GM19455 (cell line): ENCODE measurements at regions not wholly inside any gene's neighbourhood (a gene's known extent, or its start where the extent isn't known, plus 50 kb on each side); places are given as distances from the start of the nearest gene placed in this dataset.
A peak's percentile ranks its signal among the peaks of the same experiment; 100 is the strongest.

Experiments
- ATAC-seq: cut with Tn5 transposase; IDR thresholded peaks from one replicate; pipeline ENCODE4 v1.9.1; 2021; ENCODE audit not compliant: unreplicated experiment

GRCh38 chr2:38207168-38207567, 131.2 kb upstream of the CYP1B1 start:
- ATAC-seq = no peak

DNA sequence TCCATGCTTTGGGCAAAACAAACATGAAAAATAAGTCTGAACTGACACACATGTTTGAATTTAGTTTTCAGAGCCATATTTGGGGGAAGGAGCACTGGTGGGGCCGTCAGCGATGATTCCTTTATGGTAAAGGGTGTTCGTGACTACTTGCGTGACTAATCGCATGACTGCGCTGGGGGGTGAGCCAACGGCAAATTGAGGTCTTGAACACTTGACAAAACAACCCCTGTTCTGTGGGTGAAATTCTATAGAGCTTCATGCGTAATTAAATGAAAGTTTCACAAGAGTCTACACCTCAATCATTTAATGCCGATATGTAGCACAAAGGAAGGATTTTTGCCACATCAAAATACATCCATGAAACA, 127.5 kb upstream of the CYP1B1 start:
- no peak for ATAC-seq

DNA sequence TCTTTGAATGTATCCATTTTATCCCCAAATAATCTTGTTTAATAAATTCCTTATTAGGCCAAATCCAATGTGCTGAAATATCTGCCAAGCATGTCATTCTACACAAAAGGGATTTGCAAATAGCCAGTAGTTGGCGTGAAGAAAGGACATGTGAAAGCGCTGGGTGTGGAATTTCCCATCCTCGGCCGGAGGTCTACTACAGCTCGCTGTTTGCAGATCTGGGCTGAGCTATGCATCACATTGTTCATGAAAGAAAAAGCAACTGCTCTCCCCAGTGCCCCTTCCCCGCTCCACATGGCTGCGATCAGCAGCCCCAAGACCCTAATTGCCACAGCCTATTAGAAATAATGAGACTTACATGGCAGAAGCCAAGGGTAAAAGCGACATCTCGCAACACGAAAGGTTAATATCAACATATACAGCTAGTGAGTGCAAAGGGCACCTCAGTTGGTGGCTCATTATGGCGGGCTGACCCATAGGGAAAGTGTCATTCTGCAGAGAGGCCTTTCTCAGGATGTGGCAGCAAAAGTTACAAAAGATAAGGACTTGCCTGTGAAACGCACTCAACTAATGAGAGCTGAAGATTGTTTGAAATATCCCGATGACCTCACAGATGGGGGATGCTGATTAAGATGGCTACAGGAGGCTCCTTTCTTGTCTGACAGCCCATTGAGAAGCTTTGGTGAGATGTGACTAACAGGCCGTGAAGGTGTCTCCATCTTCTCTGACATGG, 126.9 kb upstream of the CYP1B1 start:
- ATAC-seq = no peak

DNA sequence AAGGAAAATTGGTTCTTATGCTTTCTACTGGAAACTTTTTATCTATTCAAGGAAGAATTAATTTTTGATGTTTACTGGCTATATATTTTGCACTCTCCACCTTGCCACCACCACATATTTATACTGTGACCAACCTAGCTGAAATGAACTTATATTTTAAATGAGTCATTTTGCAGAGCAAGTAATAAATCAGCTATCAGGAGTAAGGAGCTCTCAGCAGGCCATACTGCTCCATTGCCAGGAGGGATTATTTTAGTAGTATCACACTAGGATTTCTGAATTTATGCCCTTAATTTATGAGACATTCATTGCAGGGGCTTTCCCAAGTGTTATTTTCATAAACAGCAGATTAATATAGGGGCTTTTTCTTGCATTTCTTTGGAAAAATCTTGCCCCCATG, 125.8 kb upstream of the CYP1B1 start:
- no peak for ATAC-seq

GRCh38 chr2:38200598-38200997, 124.6 kb upstream of the CYP1B1 start:
- no peak for ATAC-seq

DNA sequence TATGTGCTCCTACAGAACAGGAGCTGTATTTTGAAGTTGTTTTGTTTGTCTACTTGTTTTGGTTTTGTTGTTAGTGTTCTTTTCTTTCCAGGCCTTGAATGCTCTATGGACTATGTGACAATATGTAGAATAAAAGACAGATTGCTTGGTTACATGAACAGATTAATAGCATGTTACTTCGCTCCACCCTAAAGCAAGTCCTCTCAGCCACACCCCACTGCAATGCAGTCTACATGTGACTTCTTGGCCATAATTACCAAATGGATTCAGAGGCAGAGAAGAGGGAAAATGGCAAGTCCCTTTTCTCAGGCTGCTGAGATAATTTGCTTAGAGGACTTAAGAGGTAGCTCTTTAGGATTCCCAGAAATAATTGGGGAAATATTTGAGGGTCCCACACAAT, 123.2 kb upstream of the CYP1B1 start:
- ATAC-seq = no peak

DNA sequence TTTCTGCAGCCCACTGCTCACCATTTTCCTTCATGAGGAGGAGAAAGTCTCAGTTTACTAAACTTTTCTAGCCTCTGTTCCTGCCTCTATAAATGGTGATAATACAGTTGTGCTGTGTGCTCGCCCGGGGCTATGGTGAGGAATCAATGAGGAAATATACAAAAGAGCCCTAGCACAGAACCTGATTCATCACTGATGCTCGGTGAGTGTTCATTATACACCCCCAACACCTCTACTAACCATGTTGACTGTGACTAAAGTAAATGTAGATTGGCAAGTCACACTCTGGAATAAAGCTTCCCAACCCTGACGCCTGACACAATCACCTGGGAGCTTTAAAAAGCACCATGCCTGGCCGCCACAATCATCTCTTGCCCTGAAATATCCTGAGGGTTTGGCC, 118.8 kb upstream of the CYP1B1 start:
- no peak for ATAC-seq

DNA sequence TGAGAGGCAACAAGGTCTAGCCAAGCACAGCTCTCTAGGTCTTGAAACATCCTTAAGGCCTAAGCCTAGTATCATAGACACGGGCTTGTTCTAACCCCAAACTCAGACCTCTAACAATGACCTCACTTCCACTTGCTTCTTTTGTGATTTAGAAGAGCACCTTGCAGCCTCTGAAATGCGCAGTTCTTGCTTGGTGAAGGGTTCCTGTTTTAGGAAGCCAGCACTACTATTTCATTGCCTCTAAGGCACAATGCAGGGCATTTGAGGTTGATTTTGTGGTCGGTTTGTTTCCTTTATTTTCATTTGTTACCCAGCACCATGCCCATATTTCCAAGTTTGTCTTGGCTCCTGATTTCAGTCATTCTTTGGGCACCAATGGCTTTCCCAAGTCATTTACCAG, 117.0 kb upstream of the CYP1B1 start:
- ATAC-seq = no peak

DNA sequence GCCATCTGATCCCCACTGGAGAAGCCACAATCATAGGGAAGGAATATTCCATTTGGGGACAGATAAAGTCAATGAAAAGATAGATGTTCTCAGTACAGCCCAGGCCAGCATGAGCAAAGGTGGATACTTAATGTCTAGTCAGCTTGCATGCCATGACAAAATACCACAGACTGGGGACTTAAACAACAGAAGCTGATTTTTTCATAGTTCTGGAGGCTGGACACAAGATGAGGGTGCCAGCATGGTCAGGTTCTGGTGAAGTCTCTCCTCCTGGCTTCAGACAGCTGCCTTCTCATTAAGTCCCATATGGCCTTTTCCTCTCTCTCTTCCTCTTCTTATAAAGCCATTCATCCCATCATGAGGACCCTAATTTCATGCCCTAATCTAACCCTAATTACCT, 116.1 kb upstream of the CYP1B1 start:
- no peak for ATAC-seq

- no peak for ATAC-seq
Observed at GRCh38 chr2:38191516-38191915, 115.6 kb upstream of the CYP1B1 start.

GRCh38 chr2:38190542-38191218, 114.7 kb upstream of the CYP1B1 start:
- no peak for ATAC-seq

DNA sequence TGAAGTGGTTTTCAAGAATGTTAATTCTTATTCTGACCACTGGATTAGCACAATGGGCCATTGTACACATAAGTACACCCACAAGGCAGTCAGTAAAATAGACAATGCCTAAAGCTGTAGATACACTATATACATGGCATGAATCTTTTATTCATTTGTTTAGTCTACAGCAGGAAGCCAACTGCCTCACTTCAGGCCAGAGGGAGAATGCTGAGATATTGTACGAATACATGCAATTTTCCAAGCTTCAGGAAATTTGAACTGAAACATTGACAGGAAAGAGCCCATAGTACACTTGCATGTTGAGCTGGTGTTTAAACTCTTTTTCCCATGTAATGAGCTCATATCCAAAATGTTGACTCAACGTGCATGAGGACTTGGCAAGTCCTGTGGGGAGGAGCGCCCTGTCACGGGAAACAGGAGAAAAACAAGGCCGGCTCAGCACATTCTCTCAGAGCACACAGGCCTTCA, 111.6 kb upstream of the CYP1B1 start:
- no peak for ATAC-seq

- ATAC-seq = peak; percentile 88
Observed at GRCh38 chr2:38185012-38185491, 109.1 kb upstream of the CYP1B1 start.

- ATAC-seq = no peak
Observed at GRCh38 chr2:38182492-38183003, 106.6 kb upstream of the CYP1B1 start.

- no peak for ATAC-seq
Observed at GRCh38 chr2:38181806-38182491, 106.0 kb upstream of the CYP1B1 start.

- no peak for ATAC-seq
Observed at GRCh38 chr2:38180754-38181153, 104.8 kb upstream of the CYP1B1 start.

DNA sequence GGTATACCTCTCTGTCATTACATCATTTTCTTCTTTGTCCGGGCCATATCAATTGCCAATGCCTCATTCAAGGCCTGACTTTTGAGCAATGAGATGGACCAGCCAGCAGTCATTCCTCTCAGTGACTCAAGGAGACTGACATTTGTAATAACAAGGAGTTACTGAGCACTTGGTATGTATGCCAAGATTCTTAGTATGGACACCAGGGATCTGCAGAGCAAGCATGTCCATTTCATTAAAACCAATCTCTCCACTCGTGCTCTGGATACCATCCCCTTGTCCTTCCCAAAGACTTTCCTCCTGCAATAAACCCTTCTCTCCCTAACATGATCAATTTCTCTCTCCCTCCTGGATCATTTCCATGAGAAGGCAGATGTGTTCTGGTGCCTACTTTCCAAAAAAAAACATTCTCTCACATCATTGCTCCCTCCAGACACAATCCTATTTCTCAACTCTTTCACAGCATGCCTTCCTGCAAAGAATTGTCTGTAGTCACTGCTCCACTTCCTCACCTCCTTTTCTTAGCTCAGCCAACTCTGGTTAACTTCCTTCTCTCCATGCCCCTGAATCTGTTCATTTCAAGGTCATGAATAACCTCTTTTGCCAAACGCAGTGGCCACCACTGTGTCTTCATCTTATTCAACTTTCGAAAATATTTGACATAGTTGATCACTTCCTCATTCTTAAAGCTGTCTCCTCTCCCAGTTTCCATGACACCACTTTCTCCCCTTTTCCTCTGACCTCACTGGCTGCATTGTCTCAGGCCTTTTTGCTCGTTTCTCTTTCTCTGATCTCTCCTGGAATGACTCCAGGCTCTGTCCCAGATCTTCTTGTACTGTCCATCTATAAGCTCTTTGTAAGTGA, 102.8 kb upstream of the CYP1B1 start:
- no peak for ATAC-seq

GRCh38 chr2:38178119-38178518, 102.2 kb upstream of the CYP1B1 start:
- ATAC-seq = no peak

DNA sequence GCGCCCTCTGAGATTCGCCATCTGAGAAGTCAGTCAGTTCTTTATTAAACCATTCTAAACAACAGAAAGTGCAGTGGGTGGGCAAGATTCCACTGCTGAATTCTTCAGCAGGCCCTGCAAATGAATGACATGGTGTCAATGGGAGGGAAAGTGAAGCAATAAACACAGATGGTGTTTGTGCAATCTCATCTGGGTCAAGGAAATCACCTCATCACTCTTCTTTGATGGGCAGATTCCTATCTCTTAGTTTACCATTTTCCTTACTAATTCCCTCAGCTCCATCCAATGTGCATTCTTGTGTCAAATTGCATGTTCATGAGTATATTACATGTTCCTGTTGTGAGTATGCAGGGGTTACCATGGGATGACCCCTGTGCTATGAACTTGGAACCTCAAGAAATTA, 100.7 kb upstream of the CYP1B1 start:
- no peak for ATAC-seq

DNA sequence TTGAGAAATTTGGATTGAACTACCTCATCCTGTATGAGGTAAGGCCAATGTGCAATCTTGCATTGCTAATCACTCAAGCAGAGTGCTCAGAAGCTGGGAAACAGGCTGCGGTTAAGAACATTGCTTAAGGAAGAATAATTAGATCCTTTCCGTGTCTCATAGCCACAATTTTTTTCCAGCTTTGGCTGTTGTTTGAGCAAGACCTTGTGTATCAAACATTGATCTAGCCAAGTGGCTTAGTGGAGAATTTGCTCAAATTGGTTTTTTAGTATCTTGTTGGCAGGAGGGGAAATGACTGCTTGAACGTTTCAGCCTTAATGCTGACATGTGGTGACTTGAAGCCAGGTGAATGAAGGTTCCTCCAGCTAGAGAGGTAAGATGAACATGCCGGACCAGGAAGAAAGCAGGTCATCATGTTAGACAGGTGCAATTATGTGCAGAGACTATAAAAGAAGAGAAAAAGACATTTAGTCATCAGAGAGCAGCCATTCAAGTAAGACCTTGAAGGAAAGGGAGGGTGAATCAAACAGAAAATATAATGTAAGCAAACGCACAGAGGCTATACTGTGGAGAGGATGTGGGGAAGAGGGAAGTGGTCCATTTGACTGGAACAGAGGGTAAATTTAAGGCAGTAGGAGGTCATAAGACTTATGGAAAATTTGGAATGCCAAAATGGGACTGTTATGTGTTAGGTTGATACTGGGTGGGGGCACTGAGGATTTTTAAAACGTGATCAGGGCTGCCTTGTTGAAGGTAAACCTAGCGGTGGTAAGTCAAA, 98.9 kb upstream of the CYP1B1 start:
- ATAC-seq = no peak
